ENCODE measurements at regions not wholly inside any gene's neighbourhood (a gene's known extent, or its start where the extent isn't known, plus 50 kb on each side); places are given as distances from the start of the nearest gene placed in this dataset.

DNA sequence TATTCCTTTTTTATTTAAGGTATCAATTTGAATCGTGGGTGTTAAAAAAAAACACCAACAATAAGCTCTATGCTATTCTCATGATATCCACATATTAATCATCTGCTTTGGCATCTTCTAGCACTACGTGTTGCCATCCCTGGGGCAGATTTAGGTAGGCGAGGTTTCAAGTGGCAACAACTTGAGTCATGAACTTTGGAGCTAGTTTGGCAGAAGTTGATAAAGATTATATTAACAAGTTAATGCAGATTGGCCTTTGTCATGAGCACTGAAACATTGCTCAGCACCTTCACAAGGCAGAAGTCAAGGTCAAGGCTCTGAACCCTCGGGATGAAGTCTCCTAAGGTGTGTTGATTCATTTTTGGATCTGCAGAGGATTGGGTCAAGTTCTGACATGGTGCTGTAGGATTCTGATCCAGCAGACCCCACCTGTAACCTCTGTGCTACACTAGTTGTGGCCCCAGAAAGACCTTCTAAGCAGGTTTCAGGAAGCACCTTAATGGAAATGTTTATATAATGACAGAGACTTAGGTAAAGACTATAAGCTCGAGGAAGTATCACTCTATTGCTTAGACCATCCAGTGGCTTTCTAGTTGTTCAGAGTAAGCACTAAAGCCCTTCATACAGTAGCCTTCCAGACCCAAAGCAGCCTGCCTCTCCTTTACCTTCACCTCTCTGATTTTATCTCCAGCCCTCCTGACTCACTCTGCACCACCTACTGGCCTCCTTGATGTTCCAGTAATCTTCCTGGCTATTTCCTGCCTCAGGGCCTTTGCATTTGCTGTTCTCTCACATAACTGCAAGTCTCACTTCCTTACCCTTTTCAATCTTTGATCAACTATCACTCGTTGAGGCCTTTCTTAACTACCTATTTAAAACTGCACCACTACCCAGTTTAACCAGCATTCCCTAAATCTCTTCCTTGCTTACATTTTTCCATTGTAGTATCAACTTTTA lies 117.0 kb upstream of the SLC4A4 start (continued):
- TF ChIP-seq, protein P1, sequence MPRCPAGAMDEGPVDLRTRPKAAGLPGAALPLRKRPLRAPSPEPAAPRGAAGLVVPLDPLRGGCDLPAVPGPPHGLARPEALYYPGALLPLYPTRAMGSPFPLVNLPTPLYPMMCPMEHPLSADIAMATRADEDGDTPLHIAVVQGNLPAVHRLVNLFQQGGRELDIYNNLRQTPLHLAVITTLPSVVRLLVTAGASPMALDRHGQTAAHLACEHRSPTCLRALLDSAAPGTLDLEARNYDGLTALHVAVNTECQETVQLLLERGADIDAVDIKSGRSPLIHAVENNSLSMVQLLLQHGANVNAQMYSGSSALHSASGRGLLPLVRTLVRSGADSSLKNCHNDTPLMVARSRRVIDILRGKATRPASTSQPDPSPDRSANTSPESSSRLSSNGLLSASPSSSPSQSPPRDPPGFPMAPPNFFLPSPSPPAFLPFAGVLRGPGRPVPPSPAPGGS (IDR thresholded peaks at IDR 0.05; ENCODE audit: borderline replicate concordance, insufficient read depth, low read depth, low read length, poor library complexity, severe bottlenecking): no peak
- TF ChIP-seq, protein P2, sequence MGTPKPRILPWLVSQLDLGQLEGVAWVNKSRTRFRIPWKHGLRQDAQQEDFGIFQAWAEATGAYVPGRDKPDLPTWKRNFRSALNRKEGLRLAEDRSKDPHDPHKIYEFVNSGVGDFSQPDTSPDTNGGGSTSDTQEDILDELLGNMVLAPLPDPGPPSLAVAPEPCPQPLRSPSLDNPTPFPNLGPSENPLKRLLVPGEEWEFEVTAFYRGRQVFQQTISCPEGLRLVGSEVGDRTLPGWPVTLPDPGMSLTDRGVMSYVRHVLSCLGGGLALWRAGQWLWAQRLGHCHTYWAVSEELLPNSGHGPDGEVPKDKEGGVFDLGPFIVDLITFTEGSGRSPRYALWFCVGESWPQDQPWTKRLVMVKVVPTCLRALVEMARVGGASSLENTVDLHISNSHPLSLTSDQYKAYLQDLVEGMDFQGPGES (IDR thresholded peaks at IDR 0.05): no peak
- TF ChIP-seq KLF5 (IDR thresholded peaks at IDR 0.05; ENCODE audit: partially characterized antibody) (no peak), SREBF1 (IDR thresholded peaks at IDR 0.05; ENCODE audit: low read length) (no peak), RBBP5 (conservative IDR thresholded peaks at IDR 0.05) (no peak), KAT2A (conservative IDR thresholded peaks at IDR 0.05; ENCODE audit: control insufficient read depth, low read depth, low read length) (no peak), ATF7 (IDR thresholded peaks at IDR 0.05; ENCODE audit: low read depth) (no peak)
- TF ChIP-seq, protein P3, sequence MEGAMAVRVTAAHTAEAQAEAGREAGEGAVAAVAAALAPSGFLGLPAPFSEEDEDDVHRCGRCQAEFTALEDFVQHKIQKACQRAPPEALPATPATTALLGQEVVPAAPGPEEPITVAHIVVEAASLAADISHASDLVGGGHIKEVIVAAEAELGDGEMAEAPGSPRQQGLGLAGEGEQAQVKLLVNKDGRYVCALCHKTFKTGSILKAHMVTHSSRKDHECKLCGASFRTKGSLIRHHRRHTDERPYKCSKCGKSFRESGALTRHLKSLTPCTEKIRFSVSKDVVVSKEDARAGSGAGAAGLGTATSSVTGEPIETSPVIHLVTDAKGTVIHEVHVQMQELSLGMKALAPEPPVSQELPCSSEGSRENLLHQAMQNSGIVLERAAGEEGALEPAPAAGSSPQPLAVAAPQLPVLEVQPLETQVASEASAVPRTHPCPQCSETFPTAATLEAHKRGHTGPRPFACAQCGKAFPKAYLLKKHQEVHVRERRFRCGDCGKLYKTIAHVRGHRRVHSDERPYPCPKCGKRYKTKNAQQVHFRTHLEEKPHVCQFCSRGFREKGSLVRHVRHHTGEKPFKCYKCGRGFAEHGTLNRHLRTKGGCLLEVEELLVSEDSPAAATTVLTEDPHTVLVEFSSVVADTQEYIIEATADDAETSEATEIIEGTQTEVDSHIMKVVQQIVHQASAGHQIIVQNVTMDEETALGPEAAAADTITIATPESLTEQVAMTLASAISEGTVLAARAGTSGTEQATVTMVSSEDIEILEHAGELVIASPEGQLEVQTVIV (IDR thresholded peaks at IDR 0.05; ENCODE audit: borderline replicate concordance, partially characterized antibody): no peak
